K562 (cell line): ENCODE measurements at regions not wholly inside any gene's neighbourhood (a gene's known extent, or its start where the extent isn't known, plus 50 kb on each side); places are given as distances from the start of the nearest gene placed in this dataset.

ENCODE experiments used
- ATAC-seq: fragments of 200-7000 bp; cut with Tn5 transposase; 3 replicates; pipeline ENCODE4 v1.9.1; 2020; ENCODE audit warnings: moderate library complexity
- BruUV-seq: library from RNA; stranded (reverse); fragments of 400-500 nt; replicated peaks from 2 replicates; lab custom pipeline; 2021; lab: Mats Ljungman, UMichigan
- CTCF ChIA-PET: fragments of 300-600 bp; formaldehyde crosslinking; extraction: SDS; loops from one replicate; lab custom pipeline; 2021; ENCODE audit warnings: low intra/inter-chr PET ratio; lab: Yijun Ruan, JAX
- POLR2A ChIA-PET: fragments of 300-600, 350-650 bp; sonication (Branson Sonifier 250); formaldehyde crosslinking; extraction: SDS; loops from one replicate; lab custom pipeline; 2021; ENCODE audit warnings: antibody characterized with exemption, inconsistent platforms; lab: Yijun Ruan, JAX
- DNase-seq, 4 experiments: peaks; one replicate each; pipeline versions ENCODE4 v3.0.0 to v3.0.0-alpha.2; 2011 to 2018; ENCODE audit warnings: low spot score in 3 of 4, mixed read lengths in 3 of 4; ENCODE audit errors: extremely low read depth in 1 of 4
- FAIRE-seq: peaks from 2 replicates; lab custom pipeline; 2011; peaks lifted over from hg19 to GRCh38; lab: Jason Lieb, UNC
- H2AFZ ChIP-seq: 2 replicates; pipeline ENCODE4 v1.6.0; 2011; ENCODE audit warnings: low read depth, low read length, control low read depth, inconsistent platforms
- H3K27ac ChIP-seq: fragments of 200-600 bp; 3 replicates; pipeline ENCODE4 v1.8.0; 2011; ENCODE audit warnings: low read depth, mild to moderate bottlenecking, control low read depth, inconsistent platforms, low read length, moderate library complexity, mixed read lengths; ENCODE audit errors: extremely low read depth
- H3K27me3 ChIP-seq, 2 experiments: fragments of 300-600 bp in 1 of 2; 2 replicates in 1 of 2; 3 replicates in 1 of 2; pipeline versions ENCODE4 v1.6.0 to v1.8.0; 2011; ENCODE audit warnings: inconsistent platforms in 2 of 2, low read length in 2 of 2, mild to moderate bottlenecking in 1 of 2, mixed read lengths in 1 of 2, moderate library complexity in 1 of 2; ENCODE audit not compliant: control insufficient read depth in 2 of 2, insufficient read depth in 2 of 2
- H3K36me3 ChIP-seq: fragments of 300-600 bp; 3 replicates; pipeline ENCODE4 v1.8.0; 2011; ENCODE audit warnings: mild to moderate bottlenecking, low read length, inconsistent platforms; ENCODE audit not compliant: control insufficient read depth, insufficient read depth
- H3K4me1 ChIP-seq, 2 experiments: fragments of 200-600 bp in 1 of 2; replicated peaks in 1 of 2; 2 replicates in 1 of 2; 3 replicates in 1 of 2; pipeline versions ENCODE4 v1.5.1 to v1.8.0; 2011; ENCODE audit warnings: inconsistent platforms in 2 of 2, low read length in 2 of 2, mild to moderate bottlenecking in 1 of 2, mixed read lengths in 1 of 2, moderate library complexity in 1 of 2; ENCODE audit not compliant: control insufficient read depth in 2 of 2, insufficient read depth in 2 of 2
- H3K4me2 ChIP-seq: 2 replicates; pipeline ENCODE4 v1.6.1; 2011; ENCODE audit warnings: low read length, control low read depth, inconsistent platforms, mixed read lengths; ENCODE audit not compliant: insufficient read depth
- H3K4me3 ChIP-seq: fragments of 200-600 bp; sonication (generic), shearing (Covaris generic); 2 replicates; pipeline ENCODE4 v1.5.1; 2016; ENCODE audit warnings: control low read depth, inconsistent platforms
- H3K79me2 ChIP-seq: fragments of 200-600 bp; 3 replicates; pipeline ENCODE4 v1.8.0; 2011; ENCODE audit warnings: low read length, inconsistent platforms; ENCODE audit not compliant: control insufficient read depth, insufficient read depth
- H3K9ac ChIP-seq, 2 experiments: 2 replicates each; pipeline versions ENCODE4 v1.6.0 to v1.6.1; 2011; ENCODE audit warnings: low read depth in 2 of 2, low read length in 2 of 2, control low read depth in 1 of 2, inconsistent platforms in 1 of 2, mild to moderate bottlenecking in 1 of 2, mixed read lengths in 1 of 2; ENCODE audit not compliant: insufficient read depth in 1 of 2
- H3K9me1 ChIP-seq: one replicate; pipeline ENCODE4 v1.6.0; 2011; ENCODE audit warnings: inconsistent platforms, mild to moderate bottlenecking, low read length, moderate library complexity; ENCODE audit not compliant: control insufficient read depth, insufficient read depth
- H3K9me3 ChIP-seq: replicated peaks from 2 replicates; pipeline ENCODE4 v1.5.1; 2011; ENCODE audit warnings: low read depth, low read length, inconsistent platforms; ENCODE audit not compliant: control insufficient read depth, insufficient read depth
- H4K20me1 ChIP-seq: replicated peaks from 2 replicates; pipeline ENCODE4 v1.6.1; 2011; ENCODE audit warnings: low read length, inconsistent platforms, mixed read lengths; ENCODE audit not compliant: control insufficient read depth, insufficient read depth
- BACH1 ChIP-seq: fragments of 200-800 bp; sonication (Bioruptor generic); IDR thresholded peaks from 2 replicates; pipeline ENCODE4 v1.6.1; 2016; ENCODE audit warnings: missing genetic modification characterization, missing compliant biosample characterization
- CHD7 ChIP-seq: fragments of 200-600 bp; sonication (generic); IDR thresholded peaks from one replicate; pipeline ENCODE4 v1.6.1; 2012; ENCODE audit warnings: mild to moderate bottlenecking, low read depth, low read length, inconsistent platforms
- CTBP1 ChIP-seq: fragments of 450-650 bp; IDR thresholded peaks from 2 replicates; pipeline ENCODE4 v1.6.1; 2016; ENCODE audit warnings: borderline replicate concordance
- E2F3 ChIP-seq: fragments of 250-450 bp; sonication (Bioruptor Pico); IDR thresholded peaks from 2 replicates; pipeline ENCODE4 v1.4.0; 2020; ENCODE audit warnings: mild to moderate bottlenecking
- FOXA1 ChIP-seq: fragments of 450-650 bp; IDR thresholded peaks from 2 replicates; pipeline ENCODE4 v1.6.1; 2016; ENCODE audit warnings: mild to moderate bottlenecking, borderline replicate concordance
- HNRNPL ChIP-seq: fragments of 200-400 bp; formaldehyde crosslinking; IDR thresholded peaks from 2 replicates; pipeline ENCODE4 v1.6.1; 2017; ENCODE audit warnings: low read depth, mild to moderate bottlenecking, low read length
- LEF1 ChIP-seq: fragments of 450-650 bp; IDR thresholded peaks from 2 replicates; pipeline ENCODE4 v1.6.1; 2016; ENCODE audit warnings: mild to moderate bottlenecking
- POLR2H ChIP-seq: IDR thresholded peaks from 2 replicates; pipeline ENCODE4 v1.6.1; 2016; ENCODE audit warnings: missing genetic modification characterization, low read depth, mild to moderate bottlenecking, control low read depth, missing compliant biosample characterization, moderate library complexity
- WGBS: fragments of 100-300 bp; shearing (Covaris generic); methylation state at CpG from one replicate; pipeline ENCODE4 v1.1.6; 2016; ENCODE audit warnings: low coverage, mixed read lengths; ENCODE audit not compliant: insufficient coverage; ENCODE audit errors: missing lambda C conversion rate; 5-methylcytosine and 5-hydroxymethylcytosine counted together
- in situ Hi-C: fragments of 300-500 bp; cut with MboI; formaldehyde crosslinking; loops from 4 replicates; pipeline ENCODE4 v1.15.0; 2018; ENCODE audit warnings: inconsistent platforms, mixed read lengths
- intact Hi-C: fragments of 100-400 bp; cut with micrococcal nuclease; formaldehyde crosslinking; loops from 2 replicates; pipeline ENCODE4 v1.14.2; 2022

- Histone ChIP-seq H3K9me1 (no peaks in the 10 kb centered on the region), H3K79me2 (no peaks in the 10 kb centered on the region), H3K4me1 (no peaks in the 10 kb centered on the region), H3K4me2 (no peak overlapping the region)
- FAIRE-seq, result no peak
- in situ Hi-C loops (no loop called here), intact Hi-C loops (no loop called here)
- 6% methylated on average over 2 of the region's 2 CpGs for WGBS
- no TSS peak for BruUV-seq
- CTCF ChIA-PET, result no interaction called here
- TF ChIP-seq E2F3 (CRISPR knock-in tag) (no peak), BACH1 (tag) (no peak), CTBP1 (no peak), POLR2H (tag) (no peak), CHD7 (no peak), LEF1 (no peak), FOXA1 (no peak), HNRNPL (no peak)
- TF ChIP-seq, all 486 proteins: peak for 0
- Histone ChIP-seq H2AFZ (no peak overlapping the region), H4K20me1 (no peaks in the 10 kb centered on the region), H3K27me3 (no peaks in the 10 kb centered on the region), H3K36me3 (no peaks in the 10 kb centered on the region), H3K9me3 (no peaks in the 10 kb centered on the region), H3K27ac (no peak overlapping the region), H3K4me3 (no peak overlapping the region), H3K9ac (no peak overlapping the region)
- ATAC-seq (no peak), DNase-seq (no peak)
- POLR2A ChIA-PET, result no interaction called here
Measured at GRCh38 chr13:47639738-47640447, 361.2 kb downstream of the SUCLA2 start.
